HCT116 (cell line): ENCODE measurements at regions not wholly inside any gene's neighbourhood (a gene's known extent, or its start where the extent isn't known, plus 50 kb on each side); places are given as distances from the start of the nearest gene placed in this dataset.

Source experiments
- ATF3 ChIP-seq: IDR thresholded peaks from 2 replicates; pipeline ENCODE4 v1.6.1; 2012
- CTCF ChIP-seq, 3 experiments: fragments of 200-600 bp in 1 of 3; sonication (generic) in 1 of 3; IDR thresholded peaks in 2 of 3; conservative IDR thresholded peaks in 1 of 3; 2 replicates each; pipeline ENCODE4 v1.5.1; 2012 to 2017; ENCODE audit warnings: low read depth in 2 of 3, low read length in 2 of 3, antibody characterized with exemption in 1 of 3, borderline replicate concordance in 1 of 3, control low read depth in 1 of 3, mild to moderate bottlenecking in 1 of 3, mixed read lengths in 1 of 3, mixed run types in 1 of 3, moderate library complexity in 1 of 3; ENCODE audit not compliant: insufficient read depth in 1 of 3
- EZH2 ChIP-seq: fragments of 200-600 bp; sonication (generic); IDR thresholded peaks from 2 replicates; pipeline ENCODE4 v1.6.1; 2017; ENCODE audit warnings: antibody characterized with exemption, mixed run types
- EZH2phosphoT487 ChIP-seq: fragments of 200-600 bp; IDR thresholded peaks from 2 replicates; pipeline ENCODE4 v1.6.1; 2018; ENCODE audit warnings: antibody characterized with exemption, borderline replicate concordance
- FOSL1 ChIP-seq: IDR thresholded peaks from 2 replicates; pipeline ENCODE4 v1.6.1; 2012; ENCODE audit warnings: low read depth
- POLR2A ChIP-seq: IDR thresholded peaks from 2 replicates; pipeline ENCODE4 v1.7.0; 2011; ENCODE audit warnings: borderline replicate concordance; ENCODE audit not compliant: insufficient read depth, insufficient read length; ENCODE audit errors: extremely low read depth
- POLR2AphosphoS5 ChIP-seq: IDR thresholded peaks from 2 replicates; pipeline ENCODE4 v1.6.1; 2011; ENCODE audit warnings: mild to moderate bottlenecking, low read depth, low read length, moderate library complexity
- RAD21 ChIP-seq: IDR thresholded peaks from 2 replicates; pipeline ENCODE4 v1.6.1; 2012; ENCODE audit warnings: low read depth, mild to moderate bottlenecking
- SRF ChIP-seq: IDR thresholded peaks from 2 replicates; pipeline ENCODE4 v1.6.1; 2012; ENCODE audit warnings: low read depth
- ZBTB33 ChIP-seq: IDR thresholded peaks from 2 replicates; pipeline ENCODE4 v1.6.1; 2011; ENCODE audit warnings: mild to moderate bottlenecking, low read length, moderate library complexity; ENCODE audit not compliant: insufficient replicate concordance; ENCODE audit errors: extremely low read depth
- ZFX ChIP-seq: fragments of 450-650 bp; IDR thresholded peaks from 2 replicates; pipeline ENCODE4 v1.6.1; 2017
- TF ChIP-seq, protein P1 (sequence below): IDR thresholded peaks from 2 replicates; pipeline ENCODE4 v1.6.1; 2012; ENCODE audit warnings: low read depth

DNA sequence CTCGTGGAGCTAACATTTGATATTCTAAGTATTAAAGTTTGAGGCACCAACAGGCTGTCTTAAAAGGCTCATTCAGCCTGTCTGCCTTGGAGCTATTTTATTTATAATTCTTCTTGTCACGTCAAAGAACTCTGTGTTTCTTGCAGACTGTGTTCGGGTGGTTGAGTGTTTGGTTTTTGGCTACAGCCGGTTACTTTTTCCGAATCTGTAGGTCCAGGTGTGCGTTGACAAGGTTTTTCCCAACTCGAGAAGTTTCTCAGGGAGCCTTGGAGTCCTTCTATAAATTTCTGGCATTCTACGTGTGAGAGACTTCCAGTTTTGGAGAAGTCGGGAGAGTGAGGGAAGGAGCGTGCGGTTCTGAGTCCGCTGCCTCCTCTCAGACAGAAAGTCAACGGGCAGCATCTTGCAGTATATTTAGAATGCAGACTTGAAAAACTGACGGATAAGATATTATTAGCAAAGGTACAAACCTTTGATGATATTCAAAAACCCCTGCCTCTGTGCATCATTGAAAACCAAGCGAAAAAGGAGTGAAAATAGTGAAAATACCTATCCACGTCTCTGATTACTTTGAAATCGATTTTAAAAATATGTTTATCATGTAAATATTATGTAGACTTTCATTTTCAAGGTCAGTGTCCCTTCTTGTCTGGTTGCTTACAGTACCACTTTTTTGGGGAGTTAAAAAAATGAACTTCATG, 85.2 kb upstream of the PPARA start:
- TF ChIP-seq EZH2phosphoT487 (no peak), CTCF (IDR thresholded peaks at IDR 0.05 in 2 of 3, conservative IDR thresholded peaks at IDR 0.05 in 1 of 3; ENCODE audit: borderline replicate concordance in 1 of 3, insufficient read depth in 1 of 3, low read depth in 2 of 3, low read length in 2 of 3) (no peak), POLR2A (no peak), FOSL1 (no peak), EZH2 (no peak), ZBTB33 (no peak), RAD21 (no peak), SRF (no peak), POLR2AphosphoS5 (no peak), ATF3 (no peak), ZFX (no peak)
- TF ChIP-seq, protein P1, sequence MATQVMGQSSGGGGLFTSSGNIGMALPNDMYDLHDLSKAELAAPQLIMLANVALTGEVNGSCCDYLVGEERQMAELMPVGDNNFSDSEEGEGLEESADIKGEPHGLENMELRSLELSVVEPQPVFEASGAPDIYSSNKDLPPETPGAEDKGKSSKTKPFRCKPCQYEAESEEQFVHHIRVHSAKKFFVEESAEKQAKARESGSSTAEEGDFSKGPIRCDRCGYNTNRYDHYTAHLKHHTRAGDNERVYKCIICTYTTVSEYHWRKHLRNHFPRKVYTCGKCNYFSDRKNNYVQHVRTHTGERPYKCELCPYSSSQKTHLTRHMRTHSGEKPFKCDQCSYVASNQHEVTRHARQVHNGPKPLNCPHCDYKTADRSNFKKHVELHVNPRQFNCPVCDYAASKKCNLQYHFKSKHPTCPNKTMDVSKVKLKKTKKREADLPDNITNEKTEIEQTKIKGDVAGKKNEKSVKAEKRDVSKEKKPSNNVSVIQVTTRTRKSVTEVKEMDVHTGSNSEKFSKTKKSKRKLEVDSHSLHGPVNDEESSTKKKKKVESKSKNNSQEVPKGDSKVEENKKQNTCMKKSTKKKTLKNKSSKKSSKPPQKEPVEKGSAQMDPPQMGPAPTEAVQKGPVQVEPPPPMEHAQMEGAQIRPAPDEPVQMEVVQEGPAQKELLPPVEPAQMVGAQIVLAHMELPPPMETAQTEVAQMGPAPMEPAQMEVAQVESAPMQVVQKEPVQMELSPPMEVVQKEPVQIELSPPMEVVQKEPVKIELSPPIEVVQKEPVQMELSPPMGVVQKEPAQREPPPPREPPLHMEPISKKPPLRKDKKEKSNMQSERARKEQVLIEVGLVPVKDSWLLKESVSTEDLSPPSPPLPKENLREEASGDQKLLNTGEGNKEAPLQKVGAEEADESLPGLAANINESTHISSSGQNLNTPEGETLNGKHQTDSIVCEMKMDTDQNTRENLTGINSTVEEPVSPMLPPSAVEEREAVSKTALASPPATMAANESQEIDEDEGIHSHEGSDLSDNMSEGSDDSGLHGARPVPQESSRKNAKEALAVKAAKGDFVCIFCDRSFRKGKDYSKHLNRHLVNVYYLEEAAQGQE = no peak
